UCSD-AML1 (cell line): ENCODE measurements at regions not wholly inside any gene's neighbourhood (a gene's known extent, or its start where the extent isn't known, plus 50 kb on each side); places are given as distances from the start of the nearest gene placed in this dataset.

ENCODE experiments used
- DNase-seq: peaks from one replicate; lab custom pipeline; 2025; ENCODE audit not compliant: unreplicated experiment; lab: John Stamatoyannopoulos, UW

DNA sequence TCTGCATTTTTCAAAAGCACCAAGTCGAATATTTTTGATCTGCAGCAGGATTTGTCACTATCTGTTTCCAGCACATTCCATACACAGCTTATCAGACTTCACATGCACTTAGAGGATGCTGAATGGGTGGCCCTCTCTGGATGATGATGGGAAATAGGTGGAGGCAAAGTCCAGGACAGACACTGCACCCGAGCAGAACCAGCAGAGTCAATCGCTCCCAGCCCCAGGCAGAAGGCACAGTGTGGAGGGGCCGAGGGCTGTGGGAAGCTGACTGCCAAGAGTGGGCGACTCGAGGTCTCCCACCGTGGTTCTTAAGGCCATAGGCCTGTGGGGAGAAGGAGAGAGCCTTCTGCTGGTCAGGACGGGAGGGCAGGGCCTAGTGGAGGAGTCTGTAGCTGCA is 490.2 kb upstream of the MGMT start:
- DNase-seq, result no peak

DNA sequence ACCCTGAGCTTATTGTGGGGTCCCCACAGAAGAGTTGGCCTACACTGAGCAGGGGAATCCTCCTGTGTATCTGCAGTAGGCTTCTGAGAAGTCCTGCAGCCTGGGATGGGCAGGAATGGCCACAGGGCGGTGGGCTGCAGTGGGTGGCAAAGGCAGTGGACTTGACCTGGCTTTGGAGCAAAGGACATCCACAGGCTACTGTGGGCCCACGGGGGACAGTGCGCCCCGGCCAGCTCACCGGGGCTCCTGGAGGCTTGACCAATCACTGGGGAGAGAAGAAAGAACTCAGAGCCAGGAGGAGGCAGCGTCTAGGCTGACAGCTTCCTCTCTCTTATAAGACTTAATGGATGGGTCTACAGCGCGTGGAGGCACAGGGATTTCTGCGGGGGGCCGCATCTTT is 488.8 kb upstream of the MGMT start:
- DNase-seq, result no peak

DNA sequence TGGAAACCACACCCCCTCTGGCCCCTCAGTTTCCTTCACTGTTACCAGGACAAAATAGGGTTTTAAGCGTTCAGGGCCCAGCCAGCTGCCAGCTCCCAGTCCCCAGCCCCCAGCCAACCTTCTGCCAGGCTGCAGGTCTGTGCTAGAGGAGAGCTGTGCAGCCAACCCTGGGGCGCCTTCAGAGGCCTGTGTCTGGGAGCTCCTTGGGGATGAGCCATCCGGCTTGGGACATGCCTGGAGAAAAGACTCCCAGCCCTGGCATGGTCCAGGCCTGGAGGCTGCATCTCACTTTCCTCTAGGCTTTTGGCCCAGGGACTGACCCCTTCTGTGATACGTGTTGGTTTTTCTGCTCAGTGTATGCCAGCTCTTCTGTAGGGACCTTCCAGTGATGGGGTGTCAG is 487.6 kb upstream of the MGMT start:
- DNase-seq, result no peak

DNA sequence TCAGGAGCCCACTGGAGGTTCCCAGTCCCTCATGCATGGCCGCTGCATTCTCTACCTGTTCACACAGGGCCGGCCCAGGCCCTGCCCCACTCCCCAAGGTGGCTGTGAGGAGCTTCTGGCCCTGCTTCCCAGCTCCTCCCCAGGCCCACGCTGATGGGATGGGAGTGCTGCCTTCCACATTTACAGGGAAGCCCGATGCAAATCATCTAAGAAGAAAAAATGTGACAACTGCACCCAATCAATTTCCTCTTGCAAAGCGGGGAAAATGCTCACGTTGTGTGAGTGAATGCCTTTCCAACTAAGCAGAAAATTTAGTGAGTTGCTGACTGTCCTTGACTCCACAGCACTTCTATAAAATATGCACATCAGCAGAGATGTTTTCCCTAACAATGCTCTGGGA is 485.8 kb upstream of the MGMT start:
- no peak for DNase-seq

DNA sequence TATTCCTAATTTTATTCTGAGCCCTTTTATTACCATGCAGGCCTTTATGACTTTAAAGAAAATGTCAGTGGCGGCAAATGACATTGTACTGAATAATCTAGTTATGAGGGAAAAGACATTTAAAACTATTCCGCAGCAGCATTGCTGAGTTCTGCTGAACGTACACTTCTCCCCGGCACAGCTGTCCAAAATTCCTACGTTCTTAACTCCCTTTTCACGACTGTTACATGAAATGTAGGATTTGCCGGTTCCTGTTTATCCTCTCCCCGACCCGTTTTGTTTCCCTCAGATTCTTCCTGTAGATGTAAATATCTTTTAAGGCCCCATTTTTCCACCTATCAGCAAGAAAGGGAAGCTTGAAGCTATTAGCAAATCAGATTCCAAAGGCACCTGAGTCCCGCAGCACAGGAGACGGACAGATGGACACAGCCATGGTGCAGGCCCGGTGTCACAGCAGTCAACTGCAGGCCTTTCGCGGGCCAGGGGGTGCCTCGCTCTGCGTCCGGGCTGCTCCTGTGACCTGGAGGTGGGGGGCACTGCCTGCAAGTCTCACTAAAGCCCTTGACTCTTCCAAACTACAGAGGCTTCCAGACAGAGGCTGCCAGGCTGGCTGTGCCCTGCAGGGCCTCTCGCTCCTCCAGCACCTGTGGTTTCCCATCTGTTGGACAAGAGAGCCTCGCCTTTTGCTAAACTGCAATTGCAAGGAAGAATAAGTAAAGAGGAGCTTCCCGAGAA is 485.0 kb upstream of the MGMT start:
- no peak for DNase-seq

DNA sequence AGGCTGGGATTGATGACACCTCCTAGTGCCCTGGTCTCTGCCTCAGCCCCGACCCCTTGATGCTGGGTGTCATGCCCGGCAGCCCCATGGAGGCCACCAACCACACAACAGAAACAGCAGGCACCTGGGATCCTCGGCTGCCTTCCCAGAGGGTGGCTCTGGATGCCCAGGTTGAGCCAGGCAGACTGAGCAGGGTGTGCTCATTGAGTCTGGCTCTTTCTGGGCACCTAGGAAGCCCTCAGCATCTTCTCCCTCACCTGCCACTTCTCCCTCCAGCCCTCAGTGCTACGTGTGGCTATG is 484.5 kb upstream of the MGMT start:
- no peak for DNase-seq

DNA sequence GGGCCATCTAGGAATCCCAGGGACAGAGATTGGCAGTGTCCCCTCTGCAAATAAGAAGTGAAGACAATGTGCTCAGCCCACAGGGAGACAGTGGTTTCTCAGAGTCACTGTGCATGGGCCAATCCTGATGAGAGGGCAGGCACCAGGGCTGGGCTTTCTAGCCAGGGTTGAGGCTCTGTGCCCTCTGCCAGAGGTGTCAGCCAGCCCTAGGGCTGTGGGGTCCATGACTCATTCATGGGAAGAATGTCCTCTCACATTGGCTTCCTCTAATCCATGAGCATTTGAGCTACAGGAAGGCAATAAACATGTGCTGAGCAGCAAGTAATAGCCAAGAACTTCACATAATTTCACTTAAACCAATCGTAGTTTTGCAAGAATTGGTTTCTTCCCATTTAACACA is 482.0 kb upstream of the MGMT start:
- DNase-seq, result no peak

DNA sequence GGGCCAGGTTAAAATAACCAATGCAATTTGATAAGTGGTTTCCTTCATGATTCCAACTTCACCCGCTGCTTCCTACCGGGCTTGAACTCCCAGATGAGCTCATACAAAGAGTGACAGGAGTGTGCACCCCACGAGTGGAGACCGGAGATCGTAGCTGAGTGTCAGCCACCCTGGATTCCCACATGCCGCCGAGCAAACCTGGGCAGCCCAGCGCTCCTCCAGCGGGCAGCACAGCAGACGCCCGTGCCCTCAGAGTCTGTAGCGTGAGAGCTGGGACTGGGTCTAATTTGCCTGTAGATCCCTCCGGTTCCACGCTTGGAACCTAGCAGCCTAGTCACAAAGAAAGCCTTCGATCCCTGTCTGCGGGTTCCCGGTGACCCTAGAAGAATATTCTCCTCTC is 476.1 kb upstream of the MGMT start:
- no peak for DNase-seq

DNA sequence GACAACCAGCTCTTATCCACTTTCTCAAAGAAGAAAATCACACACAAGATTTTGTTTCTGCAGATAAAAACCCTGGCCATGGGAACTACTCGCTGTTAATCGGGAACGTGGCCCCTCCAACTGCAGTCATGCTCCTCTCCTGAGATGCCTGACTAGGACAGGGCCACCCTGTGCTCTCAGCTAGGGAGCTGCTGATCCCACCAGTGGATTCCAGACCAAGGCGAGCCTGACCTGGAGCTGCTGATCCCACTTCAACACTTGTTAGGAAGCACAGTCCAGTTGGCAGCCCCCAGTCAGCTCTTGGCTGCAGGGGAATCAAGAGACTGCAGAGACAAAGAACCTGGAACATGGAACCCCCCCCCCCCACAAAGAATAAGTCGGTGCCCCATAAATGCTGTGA is 474.3 kb upstream of the MGMT start:
- DNase-seq, result no peak

DNA sequence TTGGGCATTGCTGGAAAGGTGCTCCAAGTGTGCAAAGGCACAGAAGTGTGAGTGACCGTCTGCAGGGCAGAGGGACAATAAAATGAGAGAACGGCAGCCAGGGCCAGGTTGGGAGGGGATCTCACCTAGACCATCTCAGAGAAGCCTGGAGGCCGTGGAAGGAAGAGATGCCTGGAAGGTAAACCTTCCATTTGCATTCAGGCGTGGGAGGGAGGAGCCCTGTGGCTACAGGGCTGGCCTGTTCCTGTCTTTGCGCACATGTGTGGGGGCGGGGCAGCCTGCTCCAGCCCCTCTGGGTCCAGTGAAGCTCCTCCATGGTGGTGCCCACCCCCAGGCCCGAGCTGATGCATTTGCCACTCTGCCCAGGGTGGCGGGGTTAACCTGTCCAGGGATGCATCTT is 473.6 kb upstream of the MGMT start:
- DNase-seq, result no peak

DNA sequence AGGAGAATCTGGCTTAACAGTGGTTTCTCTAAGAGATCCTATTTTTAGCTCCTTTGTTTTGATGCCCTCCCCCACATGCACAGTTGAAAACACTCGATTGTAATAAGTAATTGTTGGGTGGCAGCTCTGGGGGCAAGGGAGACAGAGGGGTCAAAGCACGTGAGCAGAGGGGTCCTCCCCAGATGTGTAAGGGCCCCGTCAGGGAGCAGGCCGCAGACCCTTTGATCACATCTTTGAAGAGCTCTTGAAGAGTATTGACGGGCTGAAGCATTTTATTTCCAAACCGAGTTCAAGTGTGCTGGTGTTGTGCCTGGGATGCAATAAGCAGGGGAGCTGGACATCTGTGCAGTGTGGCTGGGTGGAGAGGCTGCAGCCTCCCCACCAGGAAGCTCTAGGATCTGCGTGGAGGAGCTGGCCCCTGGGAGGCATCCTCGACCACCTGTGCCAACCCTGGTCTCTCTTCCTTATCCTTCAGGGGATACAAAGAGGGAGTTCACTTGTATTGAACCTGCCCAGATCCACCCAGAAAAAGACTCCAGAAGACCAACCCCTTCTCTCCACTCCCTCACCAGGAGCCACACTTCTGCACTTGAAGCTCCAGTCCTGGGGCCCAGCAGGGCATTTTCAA is 473.0 kb upstream of the MGMT start:
- DNase-seq, result no peak

DNA sequence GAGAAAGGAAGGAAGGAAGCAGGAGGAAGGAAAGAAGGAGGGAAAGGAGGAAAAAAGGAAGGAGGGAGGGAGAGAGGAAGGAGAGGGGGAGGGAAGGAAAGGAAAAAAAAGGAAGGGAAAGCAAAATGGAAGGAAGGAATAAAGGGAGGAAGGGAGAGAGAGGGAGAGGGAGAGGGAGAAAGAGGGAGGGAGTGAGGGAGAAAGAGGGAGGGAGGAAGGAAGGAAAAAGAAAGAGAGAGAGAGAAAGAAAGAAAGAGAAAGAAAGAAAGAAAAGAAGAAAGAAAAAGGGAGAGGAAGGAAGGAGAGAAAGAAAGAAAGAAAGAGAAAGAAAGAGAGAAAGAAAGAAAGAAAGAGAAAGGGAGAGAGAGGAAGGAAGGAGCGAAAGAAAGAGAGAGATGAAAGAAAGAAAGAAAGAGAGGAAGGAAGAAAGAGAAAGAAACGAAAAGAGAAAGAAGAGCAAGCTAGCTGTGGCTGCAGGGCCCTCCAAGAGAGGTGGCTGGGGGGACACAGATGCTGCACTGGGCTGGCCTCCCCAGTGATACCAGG is 472.4 kb upstream of the MGMT start:
- no peak for DNase-seq

DNA sequence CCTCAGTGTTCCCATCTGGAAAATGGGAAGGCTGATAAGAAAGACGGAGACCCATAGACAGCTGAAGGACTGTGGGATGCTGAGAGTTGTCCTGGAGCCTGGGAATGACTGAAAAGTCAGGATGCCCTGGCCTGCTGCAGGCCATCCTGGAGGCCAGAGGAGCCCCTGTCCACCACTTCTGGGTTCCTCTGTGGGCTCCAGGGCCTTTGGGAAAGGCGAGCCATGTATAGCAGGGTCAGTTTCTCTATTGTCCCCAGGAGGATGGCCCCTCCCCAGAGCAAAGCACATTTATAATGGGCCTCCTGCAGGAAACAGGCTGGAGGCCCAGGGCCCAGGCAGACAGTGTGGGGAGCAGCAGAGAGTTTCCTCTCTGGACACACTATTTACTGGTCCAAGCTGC is 471.4 kb upstream of the MGMT start:
- DNase-seq, result no peak

DNA sequence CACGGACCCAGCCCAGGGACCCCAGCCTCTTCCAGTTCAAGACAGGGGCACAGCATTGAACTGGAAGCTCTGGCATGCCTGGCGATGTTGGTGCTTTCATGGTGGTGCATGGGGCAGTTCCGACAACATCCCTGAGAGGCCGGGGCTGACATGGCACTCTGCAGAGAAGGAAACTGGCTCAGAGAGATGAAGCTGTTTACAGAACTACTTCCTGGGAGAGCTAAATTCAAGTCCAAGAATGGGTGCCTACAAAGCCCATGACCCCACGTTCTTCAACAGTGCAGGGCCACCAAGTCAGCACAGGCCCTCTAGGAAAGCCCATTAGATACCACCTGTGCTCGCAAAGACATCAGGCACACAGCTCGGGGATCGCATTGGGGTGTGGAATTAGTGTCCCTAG is 470.9 kb upstream of the MGMT start:
- no peak for DNase-seq

DNA sequence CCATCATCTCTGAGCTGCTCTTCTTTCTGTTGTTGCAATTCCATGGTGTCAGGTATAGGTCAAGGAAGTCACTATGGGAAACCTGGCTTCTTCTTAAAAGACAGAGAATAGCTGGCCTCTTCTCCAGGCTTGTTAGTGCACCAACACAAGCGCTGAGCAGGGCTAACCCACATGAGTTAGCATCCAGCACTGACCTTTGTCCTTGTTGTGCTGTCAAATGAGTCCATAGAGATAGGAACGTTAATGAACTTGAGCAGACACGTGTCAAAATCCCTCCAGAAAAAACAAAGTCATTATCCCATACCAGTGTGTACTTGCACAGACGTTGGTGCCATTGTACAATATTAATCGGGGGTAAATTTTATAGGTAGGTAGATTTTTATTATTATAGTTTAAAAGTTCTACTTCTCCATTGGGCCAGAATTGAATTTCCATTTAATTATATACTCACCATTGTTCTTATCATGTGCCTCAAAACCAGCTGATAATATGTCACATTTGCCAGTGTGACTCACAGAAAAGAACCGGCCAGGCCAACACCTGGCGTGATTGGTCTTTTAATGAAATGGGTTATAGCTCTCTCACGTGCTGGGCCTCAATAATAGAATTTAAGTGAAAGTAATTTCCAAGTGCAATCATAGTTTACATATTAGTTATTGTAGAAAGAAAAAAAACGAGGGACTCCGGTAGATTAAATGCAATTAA is 468.8 kb upstream of the MGMT start:
- DNase-seq, result no peak

DNA sequence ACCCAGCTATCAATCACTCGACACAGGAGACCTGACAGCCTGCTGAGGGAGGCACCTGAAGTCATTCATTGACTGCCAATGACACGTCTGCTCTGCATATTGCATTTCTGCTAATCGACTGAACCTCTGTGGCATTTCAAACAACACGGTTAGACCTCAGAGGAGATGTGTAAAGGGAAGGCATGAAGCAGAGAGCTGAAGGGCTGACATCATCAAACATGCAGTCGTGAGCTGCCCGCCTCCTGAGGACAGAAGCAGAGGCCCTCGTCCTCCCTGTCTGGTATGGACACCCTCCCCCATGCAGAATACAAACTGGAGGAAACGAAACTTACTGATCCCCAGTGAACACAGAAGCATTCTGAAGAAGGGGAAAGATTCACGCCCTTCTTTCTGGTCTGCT is 462.6 kb upstream of the MGMT start:
- DNase-seq, result no peak

DNA sequence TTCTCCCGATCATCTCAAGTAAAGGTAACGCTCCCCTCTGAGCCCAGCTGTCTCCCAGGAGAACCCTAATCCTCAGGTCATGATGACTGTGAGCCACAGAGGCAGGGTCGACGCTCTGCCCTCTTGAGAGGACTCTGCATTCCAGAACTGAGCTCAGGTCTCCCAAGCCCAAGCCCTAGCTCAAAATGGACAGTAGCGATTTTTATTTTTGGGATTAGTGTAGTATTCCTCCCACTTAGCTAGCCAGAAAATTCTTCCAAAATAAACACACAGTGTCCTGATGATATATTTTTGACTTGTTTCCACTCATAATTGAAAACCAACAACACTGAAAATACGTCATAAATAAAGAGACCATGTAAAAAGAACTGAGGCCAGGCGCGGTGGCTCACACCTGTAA is 462.0 kb upstream of the MGMT start:
- no peak for DNase-seq

DNA sequence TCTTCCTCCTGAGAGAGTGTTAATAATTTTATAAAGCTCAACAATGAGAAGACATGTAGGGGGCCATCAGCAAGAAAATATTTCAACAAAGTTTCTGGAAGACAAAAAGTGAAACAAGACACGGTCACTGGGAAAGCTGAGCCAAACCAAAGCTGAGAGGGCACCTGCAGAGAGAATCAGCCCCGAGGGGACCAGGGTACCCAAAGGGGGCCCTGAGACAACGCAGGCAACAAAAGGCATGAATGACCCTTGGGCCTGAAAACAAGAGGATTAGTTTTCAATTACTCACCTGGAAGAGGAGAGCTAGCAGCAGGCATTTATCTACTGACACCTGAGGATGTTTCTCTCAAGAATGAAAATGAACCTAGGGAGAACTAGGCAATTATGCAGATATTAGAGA is 461.2 kb upstream of the MGMT start:
- no peak for DNase-seq

DNA sequence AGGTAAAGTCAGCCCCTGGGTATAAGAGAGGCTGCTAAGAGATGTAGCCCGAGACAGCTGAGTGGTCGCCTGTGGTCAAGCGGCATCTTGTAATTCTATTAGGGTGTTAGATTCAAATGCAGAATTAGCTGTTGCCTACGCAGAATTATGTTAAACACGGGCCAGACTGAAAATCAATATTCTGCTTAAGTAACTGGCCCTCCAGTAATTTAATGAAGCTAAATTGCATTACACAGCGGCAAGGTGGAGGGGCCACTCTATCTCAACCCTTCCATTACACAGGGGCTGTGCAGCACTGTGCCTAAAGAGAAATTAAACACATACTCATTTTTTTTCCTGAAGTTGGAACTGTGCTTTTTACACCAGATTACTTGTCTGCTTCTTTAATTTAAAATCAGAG is 448.5 kb upstream of the MGMT start:
- no peak for DNase-seq

DNA sequence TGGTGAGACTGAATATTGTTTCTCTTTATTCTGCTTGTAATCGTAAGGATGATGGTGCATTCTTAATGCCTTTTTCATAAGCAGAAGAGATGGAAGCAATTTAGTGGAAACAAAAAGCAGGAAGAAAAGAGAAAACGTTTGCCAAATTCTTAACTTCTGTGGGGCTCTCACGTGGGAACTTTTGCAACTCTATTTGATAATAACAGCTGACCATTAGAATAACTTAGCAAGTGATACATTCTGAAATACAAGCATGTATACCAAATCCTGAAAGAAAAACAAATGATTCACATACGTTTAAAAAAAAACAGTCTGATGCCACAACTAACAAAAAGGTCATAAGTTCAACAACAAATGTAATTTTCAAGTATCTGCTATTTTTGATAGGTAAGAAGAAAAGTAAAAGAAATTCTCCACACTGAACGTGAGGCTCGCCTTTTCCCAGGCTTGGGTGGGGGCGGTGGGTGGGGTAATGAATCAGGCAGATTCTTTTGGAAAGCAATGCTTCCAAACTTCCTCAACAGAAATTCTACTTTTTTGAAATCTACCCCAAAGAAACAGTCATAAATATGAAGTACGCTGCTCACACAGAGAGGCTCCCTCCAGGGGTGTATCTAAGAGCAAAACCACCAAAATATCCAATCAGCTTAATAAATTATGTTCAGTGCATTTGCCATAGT is 446.2 kb upstream of the MGMT start:
- DNase-seq, result no peak

DNA sequence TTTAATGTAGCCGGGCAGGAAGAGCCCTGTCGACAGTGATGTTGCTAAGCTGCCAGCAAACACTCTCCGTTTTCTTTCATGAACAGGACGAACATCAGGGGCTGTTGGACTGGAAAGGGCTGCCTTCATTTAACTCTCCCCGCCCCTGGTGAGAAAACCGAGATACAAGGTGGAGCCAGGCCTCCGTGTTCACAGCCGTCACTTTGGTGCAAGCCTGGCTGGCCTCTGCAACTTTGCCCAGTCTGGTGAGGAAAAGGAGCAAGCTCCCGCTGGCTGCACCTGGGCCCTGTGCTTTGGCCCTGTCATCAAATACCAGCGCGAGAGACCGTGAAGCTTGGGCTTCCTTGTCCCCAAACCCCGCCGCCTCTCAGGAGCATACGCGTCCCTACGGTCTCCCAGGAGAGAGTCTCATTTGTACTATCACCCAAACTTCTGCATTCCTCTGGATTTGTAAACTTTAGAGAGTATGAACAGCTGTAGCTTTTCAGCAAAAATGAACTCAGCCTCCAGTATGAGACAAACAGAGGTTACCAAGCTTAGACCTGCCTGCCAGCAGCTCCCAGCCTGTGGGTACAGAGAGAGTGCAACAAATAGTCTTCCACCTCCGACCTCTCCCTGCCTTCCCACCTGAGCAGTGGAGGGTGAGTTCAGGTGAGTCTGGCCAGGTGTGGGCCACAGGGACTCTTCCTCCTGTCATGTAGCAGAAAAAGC is 445.3 kb upstream of the MGMT start:
- DNase-seq, result no peak
